DMS 273 treated with DMSO at 0.1 percent for 48 hours (cell line): ENCODE measurements at regions not wholly inside any gene's neighbourhood (a gene's known extent, or its start where the extent isn't known, plus 50 kb on each side); places are given as distances from the start of the nearest gene placed in this dataset.

Experiments
- DNase-seq: peaks from one replicate; lab custom pipeline; 2025; lab: John Stamatoyannopoulos, UW

DNA sequence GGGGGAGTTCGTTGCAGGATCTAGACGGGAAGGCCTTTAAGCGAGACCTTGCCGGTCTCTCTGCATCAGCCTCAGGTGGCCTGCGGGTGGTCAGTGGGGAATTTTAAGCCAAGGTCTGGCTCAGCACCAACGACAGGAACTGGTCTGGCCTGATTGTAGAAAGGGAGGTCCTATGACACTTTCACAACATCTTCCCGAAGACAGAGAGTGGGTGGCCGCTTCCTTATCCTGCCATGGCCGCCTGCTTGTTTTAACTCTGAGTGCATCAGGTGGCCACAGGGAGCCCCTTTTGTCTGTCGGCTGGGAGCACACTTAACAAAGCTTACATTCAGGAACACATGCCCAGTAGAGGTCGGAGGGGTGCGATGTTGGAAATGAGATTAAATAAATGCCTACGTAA is 363.7 kb upstream of the MYT1L start:
- DNase-seq, result no peak

DNA sequence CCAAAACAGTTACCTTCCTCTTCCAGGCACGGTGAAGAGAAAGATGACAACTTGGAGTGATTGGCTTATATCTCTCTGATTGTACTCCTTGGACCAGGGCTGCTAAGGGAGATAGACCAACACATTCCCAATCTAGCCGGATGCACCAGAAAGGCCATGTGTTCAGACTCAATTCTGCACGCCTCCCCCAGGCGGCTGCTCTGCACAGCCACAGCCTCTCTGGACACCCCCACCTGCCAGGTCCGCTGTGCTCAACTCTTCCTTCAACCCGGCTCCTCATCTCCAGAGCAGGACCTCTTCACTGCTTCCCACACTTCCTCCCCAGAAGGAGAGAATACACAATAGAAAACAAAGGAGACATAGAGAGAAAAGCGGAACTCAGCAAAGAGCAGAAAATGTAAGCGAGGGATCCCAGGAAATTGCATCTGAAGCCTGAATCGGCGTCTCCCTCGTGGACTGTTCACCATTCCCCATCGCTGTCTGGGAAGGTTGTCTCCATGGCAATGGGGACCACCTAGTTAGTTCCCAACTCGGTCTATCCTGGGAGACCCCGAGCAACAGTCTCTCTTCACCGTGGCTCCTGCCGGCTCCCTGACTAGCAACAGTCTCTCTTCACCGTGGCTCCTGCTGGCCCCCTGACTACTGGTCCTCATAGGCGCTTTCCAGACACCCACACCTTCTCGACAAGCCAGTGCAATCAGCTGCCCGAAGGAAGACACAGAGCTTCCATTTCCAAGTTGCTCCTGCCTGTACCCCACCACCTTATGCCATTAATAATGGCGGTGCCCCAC is 361.7 kb upstream of the MYT1L start:
- no peak for DNase-seq

DNA sequence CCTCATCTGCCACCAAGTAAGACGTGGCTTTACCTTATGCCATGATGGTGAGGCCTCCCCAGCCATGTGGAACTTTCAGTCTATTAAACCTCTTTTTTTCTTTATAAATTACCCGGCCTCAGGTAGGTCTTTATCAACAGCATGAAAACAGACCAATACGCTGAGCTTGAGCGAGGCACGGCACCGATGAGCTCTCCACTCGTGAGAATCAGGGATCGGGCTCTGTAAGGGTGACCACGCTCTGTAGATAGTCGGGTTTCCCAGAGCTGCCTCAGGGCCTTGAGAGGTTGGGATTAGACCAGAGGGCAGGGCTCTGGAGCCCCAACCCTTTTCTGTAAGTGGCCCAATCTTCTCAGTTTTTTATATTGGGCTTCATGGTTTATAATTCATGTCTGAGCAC is 360.3 kb upstream of the MYT1L start:
- DNase-seq, result no peak

DNA sequence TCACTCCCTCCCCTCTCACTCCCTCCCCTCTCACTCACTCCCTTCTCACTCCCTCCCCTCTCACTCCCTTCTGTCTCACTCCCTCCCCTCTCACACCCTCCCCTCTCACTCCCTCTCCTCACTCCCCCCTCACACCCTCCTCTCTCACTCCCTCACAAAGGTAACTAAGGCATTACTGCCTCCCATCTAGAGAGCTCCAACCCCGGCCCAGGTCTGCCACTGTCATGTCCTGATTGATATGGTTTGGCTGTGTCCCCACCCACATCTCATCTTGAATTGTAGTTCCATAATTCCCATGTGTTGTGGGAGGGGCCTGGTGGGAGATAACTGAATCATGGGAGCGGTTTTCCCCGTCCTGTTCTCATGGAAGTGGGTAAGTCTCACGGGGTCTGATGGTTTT is 359.9 kb upstream of the MYT1L start:
- DNase-seq, result no peak

DNA sequence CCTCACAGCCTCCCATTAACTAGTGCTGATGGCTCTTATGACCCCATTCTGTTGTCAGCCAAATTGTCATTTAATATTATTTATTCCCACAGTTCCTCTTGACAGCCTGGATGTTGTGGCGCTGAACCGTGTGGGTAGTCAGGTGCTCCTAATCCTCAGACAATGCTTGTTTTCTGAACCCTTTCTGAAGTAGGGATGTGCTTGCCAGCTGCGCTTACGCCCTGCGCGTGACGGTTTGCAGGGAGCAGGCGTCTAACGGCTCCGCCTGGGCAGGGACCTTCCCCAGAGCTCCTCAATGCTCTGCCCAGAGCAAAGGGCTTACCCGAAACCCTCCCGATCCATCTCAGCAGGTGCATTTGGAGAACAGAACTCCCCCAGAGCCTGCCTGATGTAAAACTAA is 358.2 kb upstream of the MYT1L start:
- no peak for DNase-seq

DNA sequence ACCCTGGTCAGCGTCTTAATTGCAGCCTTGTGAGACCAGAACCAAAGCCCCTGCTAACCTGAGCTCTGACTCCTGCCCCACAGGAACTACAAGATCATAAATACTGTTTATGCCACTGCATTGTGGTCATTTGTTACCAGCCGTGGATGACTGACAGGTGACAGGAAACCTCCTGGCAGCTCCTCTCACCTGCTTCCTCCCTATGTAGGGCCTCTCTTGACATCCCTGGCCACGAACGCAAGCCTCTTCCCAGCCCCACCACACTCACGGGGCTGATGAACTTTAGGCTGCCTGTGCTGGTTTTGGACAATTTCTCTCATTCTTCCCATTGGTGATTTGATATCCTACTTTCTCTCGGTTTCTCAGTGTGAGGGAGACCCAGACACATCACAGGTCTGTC is 357.2 kb upstream of the MYT1L start:
- no peak for DNase-seq

DNA sequence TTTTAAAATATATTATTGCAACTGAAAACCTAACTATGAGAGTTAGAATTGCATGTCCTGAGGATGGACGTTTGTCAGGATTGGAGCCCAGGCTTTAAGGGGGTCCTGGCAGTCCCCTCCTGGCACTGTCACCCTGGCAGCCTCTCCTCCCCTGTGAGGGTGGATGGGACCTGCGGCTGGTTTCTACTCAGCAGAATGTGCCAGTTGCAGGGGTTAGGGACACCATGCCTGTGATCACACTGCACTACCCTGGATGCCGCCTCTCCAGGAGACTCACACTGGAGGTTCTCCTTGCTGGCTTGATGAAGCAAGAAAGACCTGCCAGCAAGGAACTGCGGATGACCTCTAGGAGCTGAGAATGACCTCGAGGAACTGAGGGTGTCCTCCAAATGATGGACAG is 356.7 kb upstream of the MYT1L start:
- DNase-seq, result no peak

DNA sequence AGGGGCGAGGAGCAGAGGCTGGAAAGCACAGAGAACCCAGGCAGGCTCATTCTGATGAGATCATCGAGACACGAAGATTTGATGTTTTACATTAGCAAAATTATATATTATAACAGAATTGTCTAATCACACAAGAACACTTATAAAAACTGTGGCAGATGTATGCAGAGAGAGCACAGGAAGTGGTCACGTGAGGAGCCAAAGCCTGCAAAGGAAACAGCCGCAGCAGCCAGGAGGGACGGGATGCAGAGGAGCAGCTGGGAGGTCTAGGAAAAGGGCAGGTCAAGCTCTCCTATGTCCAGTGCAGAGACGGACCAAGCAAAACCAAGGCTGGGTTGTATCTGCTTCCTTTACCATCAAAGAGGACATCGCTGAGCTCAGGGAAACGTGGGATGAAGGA is 355.1 kb upstream of the MYT1L start:
- no peak for DNase-seq

DNA sequence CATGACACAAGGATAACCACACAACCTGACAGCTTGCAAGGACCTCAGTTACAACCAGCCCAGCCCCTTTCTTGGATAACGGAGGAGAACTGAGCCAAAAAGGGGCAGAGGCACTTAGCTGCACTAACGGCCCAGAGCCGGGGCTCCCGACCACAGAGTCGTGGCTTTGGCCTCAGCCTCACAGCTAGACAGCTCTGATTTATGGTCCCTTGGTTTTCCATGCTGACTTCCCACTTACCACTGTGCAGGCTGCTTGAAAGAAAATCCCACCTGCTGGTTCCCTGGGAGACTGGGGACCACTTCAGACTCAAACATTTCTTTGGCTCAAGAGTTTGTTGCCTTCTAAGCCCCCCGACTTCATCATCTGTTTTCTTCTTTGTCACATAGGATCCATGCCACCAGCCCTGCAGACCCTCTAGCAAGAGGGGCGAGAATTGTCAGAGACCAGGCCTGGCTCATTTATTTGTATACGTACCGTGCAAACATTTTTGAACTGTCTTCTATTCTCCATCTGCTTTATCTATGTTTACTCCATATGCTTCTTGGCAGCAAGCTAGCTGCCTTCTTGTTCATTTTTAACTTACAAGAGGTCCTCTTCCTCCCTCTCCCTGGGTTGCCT is 352.6 kb upstream of the MYT1L start:
- no peak for DNase-seq

DNA sequence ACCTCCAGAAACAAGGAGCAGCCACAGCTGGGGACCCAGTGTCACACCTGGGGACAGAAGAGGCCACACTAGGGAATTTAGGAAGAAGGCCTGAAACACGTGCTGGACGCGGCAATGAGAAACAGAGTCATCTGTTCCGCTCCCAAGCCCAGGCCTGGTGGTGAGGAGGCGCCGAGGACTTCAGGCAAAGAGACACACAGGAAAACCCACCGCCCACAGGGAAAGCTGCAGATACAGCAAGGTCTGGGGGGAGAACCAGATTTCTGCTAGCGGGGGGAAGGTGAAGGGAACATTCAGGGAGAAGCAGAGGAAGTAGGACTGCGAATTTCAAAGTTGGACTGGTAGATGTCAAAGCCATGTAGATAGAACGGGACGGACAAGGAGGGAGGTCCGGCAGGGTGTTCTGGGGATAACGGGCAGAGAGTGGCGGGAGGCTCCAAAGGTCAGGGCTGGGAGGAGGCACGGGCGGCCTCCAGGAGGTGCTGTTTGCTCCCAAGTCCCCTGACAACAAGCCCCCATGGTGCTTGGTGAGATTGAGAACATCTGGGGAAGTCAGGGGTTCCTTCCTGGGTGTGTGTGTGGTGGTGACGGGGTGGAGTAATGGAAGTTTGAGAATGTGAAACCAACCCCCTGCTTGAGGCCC is 351.7 kb upstream of the MYT1L start:
- DNase-seq, result no peak

DNA sequence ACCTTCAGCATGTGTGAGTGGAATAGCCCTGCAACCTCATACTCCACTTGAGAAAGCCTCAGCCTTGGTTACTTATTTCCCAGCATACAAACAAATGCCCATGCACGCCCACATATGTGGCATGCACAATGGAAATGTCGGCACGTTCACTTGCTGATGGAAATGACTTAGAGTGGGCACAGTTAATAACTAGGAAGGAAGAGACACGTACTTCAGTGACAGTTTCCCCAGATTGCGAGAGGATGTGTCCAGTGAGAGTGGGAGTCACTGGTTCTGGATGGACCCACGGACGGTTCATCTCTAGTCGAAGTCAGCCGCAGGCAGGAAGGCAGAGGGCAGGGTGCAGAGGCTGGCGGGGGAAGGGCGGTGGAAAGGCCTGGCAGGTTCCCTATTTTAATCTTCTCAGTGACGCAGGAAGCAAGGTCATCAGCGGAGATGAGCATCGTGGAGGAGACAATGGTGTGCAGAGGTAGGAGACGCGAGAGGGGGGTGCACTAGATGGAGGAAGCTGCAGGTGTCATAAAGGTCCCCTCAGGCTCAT is 350.7 kb upstream of the MYT1L start:
- no peak for DNase-seq

DNA sequence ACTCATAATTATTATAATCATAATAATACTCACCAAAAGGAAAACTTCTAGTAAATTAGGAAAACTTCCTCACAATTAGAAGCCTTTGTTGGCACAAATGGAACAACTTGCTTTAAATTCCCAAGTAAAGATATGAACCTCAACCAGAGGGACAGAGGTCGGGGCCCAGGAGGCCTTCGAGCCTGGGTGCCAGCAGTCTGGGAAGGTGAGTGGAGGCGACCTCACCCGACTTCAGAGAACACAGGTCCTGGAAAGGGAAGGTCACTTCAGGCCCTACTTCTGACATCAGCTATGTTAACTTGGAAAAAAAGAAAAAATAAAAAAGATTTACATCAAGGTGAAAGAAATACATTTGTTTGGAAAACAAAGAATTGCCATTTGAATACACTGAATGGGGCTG is 350.0 kb upstream of the MYT1L start:
- no peak for DNase-seq

DNA sequence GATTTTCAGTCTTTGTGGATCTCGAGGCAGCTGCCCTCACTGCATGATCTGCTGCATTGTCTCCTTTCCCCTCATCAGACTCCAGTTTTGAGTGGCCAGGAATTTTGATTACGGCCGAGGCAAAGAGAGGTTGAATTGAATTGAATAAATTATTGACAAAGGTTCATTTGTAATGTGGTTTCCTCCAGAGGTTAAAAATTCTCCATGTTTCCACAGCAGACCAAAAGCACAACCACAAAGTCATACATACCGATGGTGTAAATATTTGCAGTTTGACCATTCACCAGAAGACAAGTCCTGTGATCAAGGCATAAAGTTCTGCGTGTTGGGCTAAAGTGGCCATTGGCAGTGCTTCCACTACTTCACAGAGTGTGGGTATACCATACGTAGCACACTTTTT is 343.8 kb upstream of the MYT1L start:
- DNase-seq, result no peak

DNA sequence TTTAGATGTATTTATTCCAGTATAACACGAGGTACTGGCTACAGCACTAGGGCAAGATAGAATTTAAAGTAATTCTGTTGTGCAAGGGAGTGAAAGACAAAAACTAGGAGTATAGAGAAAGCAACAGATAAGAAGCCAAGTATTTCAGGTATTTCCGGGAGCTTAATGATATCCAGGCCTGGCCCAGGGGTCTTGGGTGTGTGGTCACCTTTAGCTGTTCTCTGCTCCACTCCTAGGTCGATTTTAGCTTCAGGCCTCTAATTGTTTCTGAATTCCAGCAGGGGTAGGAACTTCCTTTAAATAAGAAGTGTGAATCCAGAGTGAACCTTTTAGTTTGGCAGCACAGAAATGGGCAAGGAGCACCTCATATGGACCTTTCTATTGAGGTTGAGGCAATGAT is 342.3 kb upstream of the MYT1L start:
- no peak for DNase-seq

DNA sequence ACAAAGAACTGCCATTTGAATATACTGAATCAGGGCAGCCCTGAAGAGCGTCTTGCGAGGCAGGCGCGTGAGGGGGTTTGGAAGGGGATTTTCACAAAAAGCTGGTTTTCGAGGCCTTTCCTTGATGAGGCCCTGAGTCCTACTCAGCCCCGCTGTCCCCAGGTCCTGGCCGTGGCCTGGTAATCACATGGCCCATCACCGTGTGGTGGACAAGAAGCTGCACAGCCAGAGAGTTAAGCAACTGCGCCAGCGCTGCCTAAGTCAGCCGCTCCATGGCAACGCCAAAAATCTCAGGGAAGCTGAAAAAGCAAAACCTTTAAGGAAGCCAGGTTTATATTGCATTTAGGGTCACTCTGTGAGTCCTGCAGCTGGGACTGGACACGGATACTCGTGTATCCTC is 341.2 kb upstream of the MYT1L start:
- no peak for DNase-seq

DNA sequence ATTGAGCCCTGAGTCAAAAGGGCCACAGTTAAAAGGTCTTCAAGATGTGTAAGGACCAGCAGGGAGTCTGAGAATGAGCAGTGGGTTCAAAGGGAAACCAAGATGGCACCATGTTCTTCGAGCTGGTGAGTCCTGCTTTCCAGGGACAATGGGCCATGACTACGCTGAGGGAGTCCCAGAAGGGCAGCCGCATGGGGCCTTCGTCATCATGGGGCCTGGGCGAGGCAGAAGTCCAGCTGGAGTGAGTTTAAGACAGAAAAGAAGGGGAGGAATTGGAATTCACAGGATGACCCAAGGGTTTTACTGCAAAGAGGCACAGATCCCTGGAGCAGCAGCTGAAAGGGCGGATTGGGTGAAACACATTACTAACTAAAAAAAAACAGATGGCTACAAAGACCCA is 340.8 kb upstream of the MYT1L start:
- no peak for DNase-seq

DNA sequence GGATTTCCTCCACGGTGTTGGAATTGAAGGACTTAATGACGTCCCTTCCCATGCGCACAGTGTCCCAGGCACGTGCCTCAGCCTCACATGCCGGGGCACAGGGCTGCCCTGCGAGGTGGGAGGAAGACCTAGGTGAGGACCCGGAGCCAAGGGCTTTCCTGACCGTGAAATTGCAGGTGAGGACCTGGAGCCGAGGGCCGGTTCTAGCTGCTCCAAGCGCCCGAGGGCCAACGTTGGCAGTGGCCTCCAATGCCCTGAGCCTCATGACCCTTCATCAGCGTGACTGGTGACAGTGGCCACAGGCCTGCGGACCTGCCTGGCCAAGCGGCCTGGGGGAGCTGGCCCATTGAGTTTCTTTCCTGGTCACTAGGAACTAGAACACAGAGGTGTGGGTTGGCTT is 338.2 kb upstream of the MYT1L start:
- no peak for DNase-seq

DNA sequence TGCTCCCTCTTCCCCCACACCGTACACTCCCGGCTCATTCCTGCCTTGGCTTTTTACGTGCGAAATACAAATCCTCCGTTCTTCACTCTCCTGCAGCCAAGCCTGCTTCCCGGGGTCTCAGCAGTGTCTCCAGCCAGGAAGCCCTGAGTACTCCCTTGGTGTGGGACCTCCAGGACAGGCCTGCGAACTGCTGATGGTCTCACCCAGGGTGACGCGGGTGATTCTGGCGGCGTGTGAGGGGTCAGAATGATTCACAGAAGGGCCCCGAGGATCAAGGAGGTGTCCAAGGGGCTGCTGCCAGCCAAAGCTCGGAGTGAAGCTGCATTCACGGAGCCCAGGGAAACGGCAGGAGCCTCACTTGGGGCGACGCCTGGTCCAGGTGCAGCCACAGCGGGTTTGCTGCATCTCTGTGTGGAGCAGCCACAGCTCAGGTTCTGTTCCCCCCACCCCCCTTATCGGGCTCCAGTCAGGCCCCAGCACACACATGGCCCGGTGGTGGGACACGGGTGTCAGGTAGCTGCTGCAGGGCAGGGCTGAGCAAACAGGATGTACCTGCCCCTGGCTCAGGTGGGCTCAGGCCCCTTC is 337.7 kb upstream of the MYT1L start:
- no peak for DNase-seq

DNA sequence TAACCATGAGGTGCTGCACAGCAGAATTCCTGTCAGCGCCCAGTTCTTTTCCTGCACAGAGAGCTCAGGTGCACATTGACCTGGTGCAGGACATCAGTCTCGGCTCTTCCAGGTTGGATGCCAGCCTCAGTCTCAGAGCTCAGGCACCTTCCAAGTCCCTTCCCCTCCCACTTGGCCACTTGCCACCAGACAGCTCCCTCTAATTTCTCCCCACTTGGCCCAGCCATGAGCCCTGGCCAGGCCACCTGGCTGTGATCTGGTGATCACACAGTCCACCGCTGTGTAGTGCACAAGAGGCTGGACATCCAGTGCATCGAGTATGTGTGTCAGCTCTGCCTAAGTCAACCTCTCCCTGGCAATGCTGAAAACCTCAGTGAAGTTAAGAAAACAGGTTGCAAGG is 336.6 kb upstream of the MYT1L start:
- no peak for DNase-seq

DNA sequence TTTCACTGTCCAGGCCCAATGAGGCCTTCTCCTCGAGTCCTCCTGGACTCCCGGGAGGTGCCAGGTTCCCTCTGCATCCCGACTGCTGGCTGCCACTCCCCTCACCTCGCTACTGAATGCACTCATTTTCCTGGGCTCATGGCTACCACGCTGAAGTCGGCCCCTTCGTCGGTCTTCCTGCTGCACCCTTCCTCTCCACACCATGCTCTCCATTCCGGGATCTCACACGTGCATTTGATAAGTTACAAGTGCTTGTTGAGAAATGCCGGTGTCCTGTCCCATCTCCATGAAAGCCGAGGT is 334.7 kb upstream of the MYT1L start:
- DNase-seq, result no peak

DNA sequence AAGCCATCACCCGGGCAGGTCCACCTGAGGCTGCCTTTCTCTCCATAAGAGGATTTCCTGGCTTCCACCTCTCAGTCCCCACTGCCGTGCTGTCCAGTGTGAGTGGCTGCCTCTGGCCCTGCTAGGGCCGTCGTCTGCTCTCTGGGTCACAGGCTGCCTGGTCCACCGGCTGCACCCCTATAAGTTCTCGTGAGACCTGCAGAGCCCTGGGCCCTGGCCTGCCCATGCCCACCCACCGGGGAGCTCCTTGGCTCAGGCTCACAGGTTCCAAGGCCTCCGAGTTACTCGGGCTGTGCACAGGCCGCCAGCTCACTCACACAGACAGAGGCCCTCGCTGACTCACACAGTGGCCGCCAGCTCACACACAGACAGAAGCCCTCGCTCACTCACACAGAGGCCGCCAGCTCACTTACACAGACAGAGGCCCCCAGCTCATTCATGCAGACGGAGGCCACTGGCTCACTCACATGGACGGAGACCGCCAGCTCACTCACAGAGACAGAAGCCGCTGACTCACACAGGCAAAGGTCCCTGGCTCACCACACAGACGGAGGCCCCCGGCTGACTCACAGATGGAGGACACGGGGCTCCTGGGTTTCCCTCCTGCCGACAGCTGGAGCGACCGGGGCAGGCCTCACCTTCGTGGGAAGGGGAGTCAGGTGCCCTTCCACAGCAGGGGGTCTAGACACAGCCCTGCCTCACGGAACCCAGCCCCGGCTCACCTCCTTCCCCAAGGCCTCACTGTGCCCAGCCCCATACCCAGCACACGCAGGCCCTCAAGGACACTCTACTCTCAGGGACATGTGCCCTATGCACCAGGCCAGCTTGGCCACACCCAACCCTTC is 334.1 kb upstream of the MYT1L start:
- DNase-seq, result no peak

DNA sequence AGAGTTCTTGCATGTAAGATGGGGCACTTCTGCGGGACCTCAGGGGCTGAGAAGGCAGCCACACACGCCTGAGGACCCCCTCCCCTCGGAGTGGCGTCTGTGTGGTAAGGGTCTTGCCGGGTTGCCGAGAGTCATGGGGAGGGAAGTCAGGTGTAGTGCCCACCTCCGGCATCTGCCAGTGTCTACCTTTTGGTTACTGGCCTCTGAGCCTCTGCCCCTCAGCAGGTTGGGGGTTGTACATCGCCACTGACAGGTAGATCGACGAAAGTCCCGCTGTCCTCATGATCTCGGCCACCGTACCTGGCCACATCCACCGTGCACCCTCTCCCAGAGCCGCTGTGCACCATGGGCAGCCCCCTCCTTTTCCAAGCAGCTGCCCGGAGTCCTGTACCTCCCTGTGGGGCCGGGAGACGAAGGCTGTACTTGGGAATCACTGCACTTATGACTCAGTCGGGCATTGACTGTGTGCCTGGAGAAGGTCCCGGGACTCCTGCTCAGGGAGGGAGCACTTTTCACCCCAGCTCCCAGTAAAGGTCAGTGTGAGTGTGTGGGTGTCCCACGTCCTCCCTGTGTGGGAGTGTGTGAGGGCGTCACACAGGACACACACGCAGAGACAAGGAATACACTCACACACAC is 332.4 kb upstream of the MYT1L start:
- no peak for DNase-seq
